Endodermal cell (in vitro differentiated cells): ENCODE measurements at regions not wholly inside any gene's neighbourhood (a gene's known extent, or its start where the extent isn't known, plus 50 kb on each side); places are given as distances from the start of the nearest gene placed in this dataset.

Experiments used
- DNase-seq: peaks from one replicate; pipeline ENCODE4 v3.0.0-alpha.2; 2017
- H3K27ac ChIP-seq: 2 replicates; pipeline ENCODE4 v1.5.1; 2013; ENCODE audit warnings: mild to moderate bottlenecking, low read depth, low read length, moderate library complexity
- H3K27me3 ChIP-seq: 2 replicates; pipeline ENCODE4 v1.6.1; 2013; ENCODE audit warnings: mild to moderate bottlenecking, low read length, moderate library complexity; ENCODE audit not compliant: insufficient read depth, control insufficient read depth, poor library complexity, severe bottlenecking
- H3K36me3 ChIP-seq: 2 replicates; pipeline ENCODE4 v1.7.0; 2013; ENCODE audit warnings: mild to moderate bottlenecking, low read length, moderate library complexity; ENCODE audit not compliant: control insufficient read depth, insufficient read depth
- H3K4me1 ChIP-seq: one replicate; pipeline ENCODE4 v1.7.0; 2013; ENCODE audit warnings: low read length; ENCODE audit not compliant: control insufficient read depth, insufficient read depth
- H3K4me3 ChIP-seq: 2 replicates; pipeline ENCODE4 v1.5.1; 2013; ENCODE audit warnings: mild to moderate bottlenecking, low read length, moderate library complexity
- H3K9ac ChIP-seq: 2 replicates; pipeline ENCODE4 v1.6.1; 2013; ENCODE audit warnings: mild to moderate bottlenecking, low read length, moderate library complexity; ENCODE audit not compliant: poor library complexity, severe bottlenecking; ENCODE audit errors: extremely low read depth
- H3K9me3 ChIP-seq: 2 replicates; pipeline ENCODE4 v1.6.1; 2013; ENCODE audit warnings: mild to moderate bottlenecking, low read length, moderate library complexity; ENCODE audit not compliant: control insufficient read depth
- H3K27ac Mint-ChIP-seq: 2 replicates; pipeline ENCODE4 v1.8.0; 2020; ENCODE audit warnings: mixed read lengths
- H3K27me3 Mint-ChIP-seq: 2 replicates; pipeline ENCODE4 v1.8.0; 2021; ENCODE audit warnings: mild to moderate bottlenecking, mixed read lengths; ENCODE audit not compliant: insufficient read depth
- H3K36me3 Mint-ChIP-seq: 2 replicates; pipeline ENCODE4 v1.8.0; 2020; ENCODE audit warnings: low read depth, mixed read lengths
- H3K4me1 Mint-ChIP-seq: 2 replicates; pipeline ENCODE4 v1.8.0; 2020; ENCODE audit warnings: mixed read lengths
- H3K4me3 Mint-ChIP-seq: 2 replicates; pipeline ENCODE4 v1.8.0; 2020; ENCODE audit warnings: mild to moderate bottlenecking, moderate library complexity, mixed read lengths
- H3K9me3 Mint-ChIP-seq: 2 replicates; pipeline ENCODE4 v1.8.0; 2020; ENCODE audit warnings: mild to moderate bottlenecking, mixed read lengths
- WGBS, 2 experiments: methylation state at CpG; one replicate each; pipeline versions ENCODE4 v1.1.5 to v1.1.7; 2013; ENCODE audit warnings: missing lambda C conversion rate in 2 of 2, mixed read lengths in 1 of 2; ENCODE audit not compliant: insufficient coverage in 1 of 2, insufficient read length in 1 of 2; 5-methylcytosine and 5-hydroxymethylcytosine counted together
- TF ChIP-seq, protein P1 (sequence below): fragments of 200-600 bp; sonication (generic); conservative IDR thresholded peaks from 2 replicates; pipeline ENCODE4 v1.5.0; 2021; ENCODE audit warnings: antibody characterized with exemption, mild to moderate bottlenecking

DNA sequence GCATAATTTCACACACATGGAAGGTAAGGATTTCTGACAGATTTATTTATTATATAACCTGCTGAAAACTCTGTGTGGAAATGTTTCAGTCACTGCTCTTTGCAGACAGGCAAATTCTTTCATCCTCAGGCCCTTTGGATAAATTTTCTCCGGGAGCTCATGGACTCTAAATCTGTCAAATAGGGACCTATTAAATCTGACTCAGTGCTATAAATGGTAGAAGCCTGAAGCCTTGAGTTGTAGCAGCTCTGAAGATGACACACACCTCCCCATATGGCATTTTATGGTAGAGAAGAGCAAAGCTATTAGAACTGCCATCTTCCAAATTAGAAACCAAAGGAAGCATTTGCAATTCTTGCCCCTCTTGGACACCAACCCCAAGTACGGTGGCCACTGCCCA is 808.7 kb downstream of the XPNPEP1 start:
- Histone ChIP-seq H3K27ac (no peak overlapping the region), H3K27me3 (no peaks in the 10 kb centered on the region), H3K4me1 (no peaks in the 10 kb centered on the region), H3K4me3 (no peak overlapping the region), H3K36me3 (no peaks in the 10 kb centered on the region), H3K9me3 (peaks cover 87% of the 10 kb centered on the region), H3K9ac (no peak overlapping the region)
- H3K4me1 Mint-ChIP-seq, result no peaks in the 10 kb centered on the region
- peaks cover 25% of the 10 kb centered on the region for H3K9me3 Mint-ChIP-seq
- TF ChIP-seq, protein P1, sequence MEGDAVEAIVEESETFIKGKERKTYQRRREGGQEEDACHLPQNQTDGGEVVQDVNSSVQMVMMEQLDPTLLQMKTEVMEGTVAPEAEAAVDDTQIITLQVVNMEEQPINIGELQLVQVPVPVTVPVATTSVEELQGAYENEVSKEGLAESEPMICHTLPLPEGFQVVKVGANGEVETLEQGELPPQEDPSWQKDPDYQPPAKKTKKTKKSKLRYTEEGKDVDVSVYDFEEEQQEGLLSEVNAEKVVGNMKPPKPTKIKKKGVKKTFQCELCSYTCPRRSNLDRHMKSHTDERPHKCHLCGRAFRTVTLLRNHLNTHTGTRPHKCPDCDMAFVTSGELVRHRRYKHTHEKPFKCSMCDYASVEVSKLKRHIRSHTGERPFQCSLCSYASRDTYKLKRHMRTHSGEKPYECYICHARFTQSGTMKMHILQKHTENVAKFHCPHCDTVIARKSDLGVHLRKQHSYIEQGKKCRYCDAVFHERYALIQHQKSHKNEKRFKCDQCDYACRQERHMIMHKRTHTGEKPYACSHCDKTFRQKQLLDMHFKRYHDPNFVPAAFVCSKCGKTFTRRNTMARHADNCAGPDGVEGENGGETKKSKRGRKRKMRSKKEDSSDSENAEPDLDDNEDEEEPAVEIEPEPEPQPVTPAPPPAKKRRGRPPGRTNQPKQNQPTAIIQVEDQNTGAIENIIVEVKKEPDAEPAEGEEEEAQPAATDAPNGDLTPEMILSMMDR, result no peak
- H3K4me3 Mint-ChIP-seq, result no peak overlapping the region
- peaks cover 2% of the 10 kb centered on the region for H3K27me3 Mint-ChIP-seq
- no peaks in the 10 kb centered on the region for H3K36me3 Mint-ChIP-seq
- DNase-seq, result no peak
- H3K27ac Mint-ChIP-seq, result no peak overlapping the region
- 88 to 89% methylated on average over 1 to 2 of the region's 2 CpGs for WGBS, 2 experiments

DNA sequence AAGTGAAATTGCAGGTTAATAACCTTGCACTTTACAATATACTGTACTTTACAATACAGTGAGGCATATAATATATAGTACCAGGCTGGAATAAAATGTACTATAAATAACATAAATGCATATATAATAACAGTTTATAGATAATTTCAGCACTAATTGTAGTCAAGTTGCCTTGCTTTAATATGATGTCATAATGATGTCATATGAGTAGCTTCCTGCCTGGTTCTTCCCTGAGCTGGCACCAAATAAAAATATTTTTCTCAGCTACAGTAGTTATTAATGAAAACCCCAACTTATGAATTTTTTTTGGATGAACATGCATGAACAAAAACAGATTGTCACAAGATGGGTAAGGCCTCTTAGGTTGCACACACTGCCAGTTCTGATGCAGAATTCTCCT is 816.7 kb downstream of the XPNPEP1 start:
- Histone ChIP-seq H3K9ac (no peak overlapping the region), H3K27me3 (no peaks in the 10 kb centered on the region), H3K27ac (no peak overlapping the region), H3K36me3 (no peaks in the 10 kb centered on the region), H3K4me3 (no peak overlapping the region), H3K9me3 (peaks cover 52% of the 10 kb centered on the region), H3K4me1 (no peaks in the 10 kb centered on the region)
- H3K4me3 Mint-ChIP-seq, result no peak overlapping the region
- no peak for DNase-seq
- peaks cover 11% of the 10 kb centered on the region for H3K27me3 Mint-ChIP-seq
- no peaks in the 10 kb centered on the region for H3K9me3 Mint-ChIP-seq
- H3K27ac Mint-ChIP-seq, result no peak overlapping the region
- H3K4me1 Mint-ChIP-seq, result peaks cover 6% of the 10 kb centered on the region
- no peaks in the 10 kb centered on the region for H3K36me3 Mint-ChIP-seq
- TF ChIP-seq, protein P1, result no peak

DNA sequence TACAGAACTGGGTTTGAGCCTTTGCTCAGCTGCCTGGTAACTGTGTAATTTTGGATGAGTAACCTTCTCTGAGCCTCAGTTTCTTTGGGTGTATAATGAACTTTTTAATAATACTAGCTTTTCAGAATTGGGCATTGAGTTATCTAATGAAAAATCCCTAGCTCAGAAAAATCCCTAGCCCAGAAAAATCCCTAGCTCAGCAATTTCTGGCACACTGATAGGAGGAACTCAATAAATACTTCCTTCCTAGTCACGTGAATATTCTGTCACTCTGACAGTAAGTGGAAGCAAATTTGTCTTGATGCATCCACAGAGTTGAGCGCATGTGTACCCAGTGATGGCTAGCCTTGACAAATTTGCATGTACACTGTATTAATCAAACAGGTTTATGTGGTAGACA is 817.6 kb downstream of the XPNPEP1 start:
- 72 to 100% methylated on average over 1 to 2 of the region's 2 CpGs for WGBS, 2 experiments
- peaks cover 52% of the 10 kb centered on the region for H3K9me3 ChIP-seq
- H3K9ac ChIP-seq, result no peak overlapping the region
- TF ChIP-seq, protein P1, result no peak
- H3K4me3 Mint-ChIP-seq, result no peak overlapping the region
- no peak overlapping the region for H3K4me3 ChIP-seq
- no peaks in the 10 kb centered on the region for H3K36me3 ChIP-seq
- no peaks in the 10 kb centered on the region for H3K27me3 ChIP-seq
- no peak for DNase-seq
- peaks cover 11% of the 10 kb centered on the region for H3K27me3 Mint-ChIP-seq
- no peaks in the 10 kb centered on the region for H3K36me3 Mint-ChIP-seq
- peaks cover 6% of the 10 kb centered on the region for H3K4me1 Mint-ChIP-seq
- H3K4me1 ChIP-seq, result no peaks in the 10 kb centered on the region
- H3K27ac ChIP-seq, result no peak overlapping the region
- H3K9me3 Mint-ChIP-seq, result no peaks in the 10 kb centered on the region
- H3K27ac Mint-ChIP-seq, result no peak overlapping the region
